NCI-H1105 (cell line): ENCODE measurements at regions not wholly inside any gene's neighbourhood (a gene's known extent, or its start where the extent isn't known, plus 50 kb on each side); places are given as distances from the start of the nearest gene placed in this dataset.

ENCODE experiments used
- DNase-seq: peaks from one replicate; lab custom pipeline; 2025; lab: John Stamatoyannopoulos, UW

DNA sequence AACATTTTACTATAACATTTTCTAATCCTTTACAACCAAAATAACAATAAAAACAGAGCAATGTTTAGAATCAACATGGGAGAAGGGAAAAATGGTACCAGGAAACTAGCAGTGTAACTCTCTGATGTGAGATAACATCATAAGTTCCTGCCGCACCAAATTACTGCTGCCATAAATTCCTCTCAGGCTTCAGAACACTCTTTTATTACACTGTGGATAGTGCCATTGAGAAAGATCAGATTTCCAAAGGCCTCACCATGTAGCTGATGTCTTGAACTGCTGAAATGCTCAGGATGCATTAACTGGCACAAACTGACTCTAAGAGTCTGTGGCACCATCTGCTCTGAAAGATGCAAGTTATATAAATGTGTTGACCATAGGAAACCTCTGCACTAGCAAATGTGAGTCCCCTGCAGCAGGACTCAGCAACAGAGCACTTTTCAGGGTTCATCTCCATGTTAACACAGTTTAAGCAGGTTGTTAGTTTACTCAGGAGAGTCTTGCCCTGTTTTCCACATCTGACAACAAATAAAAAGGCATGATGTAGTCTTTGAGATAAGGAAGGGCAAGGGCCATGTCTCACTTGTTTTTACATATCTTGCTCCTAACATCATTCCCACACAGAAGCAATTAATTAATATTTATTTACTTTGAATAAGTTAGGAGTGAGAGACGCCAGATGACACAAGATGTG is 218.1 kb downstream of the CETN3 start:
- no peak for DNase-seq

DNA sequence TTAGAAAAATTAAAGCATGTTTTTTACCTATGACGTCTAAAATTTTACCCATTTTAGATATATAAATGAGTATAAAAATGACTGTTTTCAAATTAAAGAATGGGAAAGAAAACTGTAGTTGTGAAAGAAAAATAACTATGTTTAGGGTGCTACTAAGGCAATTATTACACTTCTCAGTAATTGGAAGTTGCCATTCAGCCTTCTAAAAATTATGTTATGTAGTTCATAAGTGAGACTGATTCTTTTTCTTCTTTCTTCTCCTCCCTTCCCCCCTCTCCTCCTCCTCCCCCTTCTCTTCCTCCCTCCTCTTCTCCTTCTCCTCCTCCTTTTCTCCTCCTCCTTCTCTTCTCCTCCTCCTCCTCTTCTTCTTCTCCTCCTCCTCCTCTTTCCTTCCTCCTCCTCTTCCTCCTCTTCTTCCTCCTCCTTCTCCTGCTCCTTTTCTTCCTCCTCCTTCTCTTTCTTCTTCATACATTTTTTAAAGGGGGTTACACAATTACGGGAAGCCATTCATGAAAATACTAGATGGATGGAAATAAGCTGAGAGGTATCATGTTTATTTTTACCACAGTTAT is 223.6 kb downstream of the CETN3 start:
- DNase-seq, result no peak

DNA sequence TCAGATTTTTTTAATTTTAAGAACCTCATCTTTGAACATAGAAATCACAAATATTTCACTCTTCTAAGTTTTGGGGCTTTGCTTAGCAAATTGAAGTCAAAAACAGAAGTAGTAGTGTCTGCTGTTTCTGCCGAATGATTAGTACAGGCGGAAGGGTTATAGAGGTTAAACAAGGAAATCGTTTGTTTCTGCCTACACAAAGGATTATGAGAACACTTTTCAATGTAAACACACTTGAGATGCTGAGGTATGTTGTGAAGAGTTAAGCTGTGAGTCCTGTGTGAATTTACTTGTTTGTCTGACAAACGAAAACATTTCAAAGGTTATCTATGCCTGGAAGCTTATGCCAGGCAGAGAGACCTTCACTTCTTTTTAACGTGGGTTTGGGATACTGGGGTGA is 224.8 kb downstream of the CETN3 start:
- DNase-seq, result no peak

DNA sequence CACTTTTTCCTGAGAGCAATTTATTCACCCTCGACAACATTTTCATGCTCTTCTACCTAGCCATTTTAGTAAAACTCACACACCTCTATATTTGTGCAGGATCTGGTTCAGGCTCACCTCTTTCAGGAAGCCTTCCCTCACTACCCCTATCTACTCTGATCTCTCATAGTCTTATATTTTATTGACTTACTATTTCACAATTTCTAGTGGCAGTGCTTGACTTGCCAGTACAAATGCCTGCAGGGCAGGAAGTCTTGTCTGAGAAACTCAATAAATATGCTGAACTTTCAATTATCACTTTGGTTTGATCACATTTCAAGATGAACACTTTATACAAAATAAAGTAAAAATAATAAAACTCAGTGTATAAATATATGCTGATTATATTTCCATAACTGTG is 226.8 kb downstream of the CETN3 start:
- no peak for DNase-seq

DNA sequence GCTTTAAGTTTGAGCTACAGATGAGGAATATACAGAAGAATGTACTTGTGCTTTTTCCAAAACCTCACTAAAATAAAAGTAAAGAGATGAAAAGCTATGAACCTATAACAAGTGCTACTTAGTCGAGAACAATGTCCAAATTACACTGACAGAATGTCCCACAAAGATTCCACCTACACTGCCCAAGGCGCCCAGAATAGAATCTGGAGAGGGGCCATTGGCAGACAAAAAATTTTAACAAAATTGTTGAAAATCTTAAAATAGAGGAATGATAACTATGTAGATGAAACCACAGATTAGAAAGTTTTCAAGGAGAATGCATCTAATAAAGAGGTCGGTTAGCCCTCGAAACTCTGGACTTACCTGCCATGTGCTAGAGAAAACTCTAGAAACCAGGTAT is 235.3 kb downstream of the CETN3 start:
- no peak for DNase-seq

DNA sequence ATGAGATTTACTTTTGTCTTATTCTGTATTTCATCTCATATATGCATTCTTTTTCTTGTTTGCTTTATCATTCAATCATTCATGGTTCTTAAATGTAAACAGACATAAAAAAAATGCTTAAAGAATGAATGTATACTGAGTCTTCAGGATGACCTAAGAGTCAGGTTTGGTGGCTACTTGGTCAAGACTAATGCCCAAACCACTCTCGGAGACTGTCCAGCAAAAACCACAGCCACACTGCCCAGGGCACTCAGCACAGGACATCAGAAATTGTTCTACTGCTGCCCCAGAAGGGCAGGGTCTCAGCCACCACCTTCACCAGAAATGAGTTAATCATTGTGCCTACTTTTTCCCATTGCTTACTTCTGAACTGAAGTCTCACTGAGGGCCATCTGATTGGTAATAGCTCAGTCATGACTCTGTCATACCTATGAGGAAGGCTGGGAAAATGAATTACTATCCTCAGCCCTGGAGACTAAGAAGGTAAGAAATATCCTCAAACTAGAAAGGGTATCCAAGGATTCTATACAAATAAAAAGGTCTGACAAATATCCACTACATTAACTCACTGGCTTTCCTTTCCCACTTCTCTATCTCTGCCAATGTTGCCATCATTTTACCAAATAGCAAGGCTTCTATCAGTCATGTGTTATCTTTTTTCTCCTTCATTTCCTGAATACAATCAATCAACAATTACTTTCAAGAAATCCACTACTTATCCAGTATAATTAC is 236.1 kb downstream of the CETN3 start:
- no peak for DNase-seq

DNA sequence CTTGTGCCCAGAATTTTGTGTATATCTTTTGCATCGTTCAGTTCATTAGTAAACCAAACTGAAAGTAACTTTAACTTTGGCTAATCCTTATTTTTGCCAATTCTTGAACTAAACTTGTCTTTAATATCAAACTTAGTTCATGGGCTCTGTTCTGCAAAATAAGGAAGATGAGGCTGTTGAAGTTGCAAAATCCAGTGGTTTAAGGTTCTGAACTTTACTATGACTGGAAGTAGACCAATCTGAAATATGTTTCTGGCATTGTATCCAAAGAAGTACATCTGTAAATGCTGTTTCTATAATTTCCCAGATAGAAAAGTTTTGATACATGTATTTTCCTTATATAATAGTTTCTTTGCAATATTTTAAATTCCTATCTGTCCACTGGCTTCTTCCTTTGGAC is 238.1 kb downstream of the CETN3 start:
- no peak for DNase-seq

DNA sequence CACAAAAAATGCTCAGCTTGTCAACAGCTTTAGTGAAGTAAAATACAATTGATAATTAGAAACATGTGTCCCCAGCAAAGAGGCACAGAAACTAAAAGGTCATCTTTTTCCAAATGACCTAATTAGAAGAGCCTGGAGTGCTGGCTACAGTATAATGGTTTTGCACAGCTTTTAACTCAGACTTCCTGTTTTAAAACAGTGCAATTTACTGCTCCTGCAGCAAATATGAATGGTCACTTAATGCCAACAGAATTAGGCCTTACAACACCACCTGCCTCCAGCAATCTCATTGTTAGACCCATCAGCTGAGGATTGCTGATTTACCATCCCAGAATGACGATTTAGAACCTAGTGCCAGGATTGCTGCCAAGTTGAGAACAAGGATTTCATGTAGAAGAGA is 239.3 kb downstream of the CETN3 start:
- DNase-seq, result peak; percentile 68

DNA sequence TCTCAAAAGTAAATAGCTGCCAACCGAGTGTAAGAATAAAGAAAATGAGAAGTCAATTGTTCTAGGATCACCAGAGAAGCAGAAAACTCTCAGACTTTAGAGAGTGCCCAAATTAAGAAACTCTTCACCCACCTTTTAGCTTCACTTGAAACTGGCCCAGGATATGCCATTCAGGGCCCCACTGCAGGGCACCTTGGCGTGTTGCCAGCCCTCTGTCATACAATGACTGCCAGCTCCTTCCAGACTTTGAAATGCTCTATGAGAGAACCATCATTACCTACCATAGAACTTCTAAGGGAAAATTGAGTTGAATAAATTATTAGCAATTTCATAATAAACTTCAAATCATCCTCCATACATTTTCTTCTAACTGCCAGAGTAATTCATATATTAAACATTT is 240.5 kb downstream of the CETN3 start:
- DNase-seq, result peak; percentile 29

DNA sequence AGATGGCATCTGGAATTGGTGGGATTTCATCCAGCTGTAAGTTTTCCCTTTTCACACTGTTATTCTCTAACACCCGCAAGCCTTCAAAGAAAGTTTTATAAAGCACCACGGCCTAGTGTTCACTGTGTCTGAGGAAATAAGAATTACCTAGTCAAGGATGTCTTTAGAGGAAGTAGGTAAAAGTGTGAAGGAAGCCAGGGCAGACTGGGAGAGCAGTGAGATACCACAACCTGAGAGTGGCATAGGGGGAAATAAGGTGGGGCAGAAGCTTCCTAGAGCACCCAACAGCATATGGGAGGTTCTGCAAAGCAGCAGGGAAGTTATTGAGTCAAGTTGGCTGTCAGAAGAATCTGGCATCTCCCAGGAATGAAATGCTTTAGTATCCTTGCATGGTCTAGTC is 241.2 kb downstream of the CETN3 start:
- no peak for DNase-seq

DNA sequence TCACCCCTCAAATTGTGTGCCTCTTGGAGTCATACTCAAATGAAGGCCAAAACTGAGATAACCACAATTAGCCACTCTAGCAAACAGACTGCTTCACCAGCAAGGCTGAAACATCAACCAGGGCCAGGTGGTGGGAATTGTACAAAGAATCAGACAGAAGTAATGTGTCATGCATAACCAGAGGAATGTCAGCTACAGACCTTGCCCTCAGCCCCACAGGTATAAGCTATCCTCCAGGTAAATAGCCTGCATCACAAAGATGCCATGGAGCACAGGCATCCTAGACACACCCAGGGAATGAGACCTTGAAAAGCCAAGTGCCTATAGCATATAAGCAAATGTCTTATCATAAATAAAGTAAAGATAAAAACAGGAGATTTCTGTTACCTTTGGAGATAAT is 242.7 kb downstream of the CETN3 start:
- DNase-seq, result no peak

DNA sequence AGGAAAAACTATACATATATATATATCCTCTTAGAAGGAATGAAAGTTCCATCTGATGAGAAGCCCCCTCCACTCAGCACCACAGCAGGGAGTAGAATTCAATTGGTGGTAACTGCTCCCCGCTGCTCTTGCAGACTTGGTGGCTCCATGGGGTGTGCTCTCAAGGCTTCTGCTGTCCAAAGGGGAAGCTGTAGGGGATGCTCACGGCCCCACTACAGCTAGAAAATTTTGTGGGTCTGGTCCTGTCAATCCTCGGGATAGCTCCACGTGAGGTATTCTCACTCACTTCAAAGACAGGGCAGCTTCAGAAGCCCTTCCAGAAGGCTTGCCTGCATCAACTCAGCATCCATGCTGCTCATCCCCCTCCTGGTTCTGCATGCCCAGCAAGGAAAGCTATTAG is 247.2 kb downstream of the CETN3 start:
- no peak for DNase-seq

DNA sequence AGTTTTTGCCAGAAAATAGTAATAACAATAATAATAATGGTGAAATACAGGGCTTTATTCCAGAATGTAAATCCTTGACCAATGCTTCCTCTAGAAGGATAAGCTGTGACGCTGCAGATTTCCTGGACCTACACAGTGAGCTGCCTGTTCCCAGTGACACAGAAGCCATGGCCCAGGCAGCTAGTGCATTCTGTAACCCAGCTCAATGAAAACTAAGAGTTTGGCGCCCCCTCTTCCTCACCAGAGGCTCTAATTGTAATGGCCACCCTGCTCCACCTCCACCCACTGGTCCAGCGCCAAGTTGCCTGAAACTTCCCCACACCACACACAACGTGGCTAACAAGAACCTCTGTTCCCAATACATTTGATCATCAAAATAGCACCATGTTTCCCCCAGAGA is 248.1 kb downstream of the CETN3 start:
- no peak for DNase-seq

DNA sequence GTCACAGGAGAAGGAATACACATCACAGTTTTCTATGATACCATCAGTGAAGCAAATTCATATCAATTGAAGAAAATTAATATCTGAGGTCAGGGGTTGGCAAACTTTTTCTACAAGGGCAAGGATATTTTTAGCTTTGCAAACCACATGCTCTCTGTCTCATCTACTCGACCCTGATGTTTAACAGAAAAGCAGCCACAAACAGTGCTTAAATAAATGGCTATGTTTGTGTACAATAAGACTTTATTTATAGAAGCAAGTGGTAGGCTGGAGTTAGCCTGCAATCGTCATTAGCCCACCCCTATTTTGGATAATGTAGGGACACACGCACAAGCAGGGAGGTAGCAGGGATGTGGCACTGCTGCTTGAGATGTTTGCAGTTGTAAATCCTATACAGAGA is 251.4 kb downstream of the CETN3 start:
- no peak for DNase-seq

DNA sequence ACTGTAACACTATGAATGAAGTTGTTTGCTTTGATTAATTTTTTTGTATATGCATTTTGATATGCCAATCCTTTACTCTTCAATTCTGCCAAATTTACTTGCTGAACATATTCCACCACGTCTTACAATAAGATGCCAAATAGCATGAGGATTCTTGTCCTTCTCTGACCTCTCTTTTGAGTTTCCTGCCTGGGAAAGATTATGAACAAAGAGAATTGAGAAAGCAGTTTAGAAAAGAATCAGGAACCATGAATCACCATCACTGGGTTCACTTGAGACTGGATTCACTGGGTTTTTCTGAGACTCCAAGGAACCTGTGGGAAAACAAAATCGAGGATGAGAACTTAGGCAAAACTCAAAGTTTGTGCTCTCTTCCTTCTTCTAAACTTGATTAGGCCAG is 256.5 kb downstream of the CETN3 start:
- DNase-seq, result no peak

DNA sequence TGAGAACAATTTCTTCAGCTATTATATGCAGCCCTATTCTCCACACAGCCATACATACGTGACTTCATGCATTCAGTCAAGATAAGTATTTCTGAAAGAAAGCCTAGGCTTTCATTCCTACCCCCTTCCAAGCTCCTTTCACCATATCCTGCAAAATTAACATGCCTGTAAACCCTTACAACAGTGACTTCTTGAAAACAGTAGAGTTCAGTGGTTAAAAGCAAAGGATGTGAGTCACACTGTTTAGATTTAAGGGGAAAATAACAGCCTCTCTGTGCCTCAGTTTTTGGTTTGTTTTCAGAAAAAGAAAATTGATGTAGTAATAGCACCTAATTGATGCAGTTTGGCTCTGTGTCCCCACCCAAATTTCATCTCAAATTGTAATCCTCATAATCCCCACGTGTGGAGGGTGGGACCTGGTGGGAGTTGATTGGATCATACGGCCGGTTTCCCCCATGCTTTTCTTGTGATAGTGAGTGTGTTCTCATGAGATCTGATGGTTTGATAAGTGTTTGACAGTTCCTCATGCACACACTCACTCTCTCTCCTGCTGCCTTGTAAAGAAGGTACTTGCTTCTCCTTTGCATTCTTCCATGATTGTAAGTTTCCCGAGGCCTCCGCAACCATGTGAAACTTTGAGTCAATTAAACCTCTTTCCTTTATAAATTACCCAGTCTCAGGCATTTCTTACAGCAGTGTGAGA is 264.8 kb downstream of the CETN3 start:
- no peak for DNase-seq

DNA sequence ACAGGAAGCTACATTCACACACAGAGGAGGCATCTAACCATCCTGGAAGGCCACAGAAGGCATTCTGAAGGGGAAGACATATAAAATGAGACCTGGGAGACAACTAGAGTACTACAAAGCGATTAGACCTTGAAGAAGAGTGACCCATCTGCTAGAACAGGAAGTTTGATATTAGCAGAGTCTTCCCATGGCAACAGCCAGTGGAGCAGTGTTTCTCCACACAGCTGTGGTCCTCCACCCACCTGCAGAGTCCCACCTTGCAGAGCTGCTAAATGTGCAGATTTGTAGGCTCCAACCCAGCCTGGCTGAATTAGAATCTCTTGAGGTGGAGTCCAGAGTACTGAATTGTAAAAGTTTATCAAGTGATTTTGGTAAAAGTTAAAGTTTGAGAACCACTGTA is 267.0 kb downstream of the CETN3 start:
- DNase-seq, result no peak

DNA sequence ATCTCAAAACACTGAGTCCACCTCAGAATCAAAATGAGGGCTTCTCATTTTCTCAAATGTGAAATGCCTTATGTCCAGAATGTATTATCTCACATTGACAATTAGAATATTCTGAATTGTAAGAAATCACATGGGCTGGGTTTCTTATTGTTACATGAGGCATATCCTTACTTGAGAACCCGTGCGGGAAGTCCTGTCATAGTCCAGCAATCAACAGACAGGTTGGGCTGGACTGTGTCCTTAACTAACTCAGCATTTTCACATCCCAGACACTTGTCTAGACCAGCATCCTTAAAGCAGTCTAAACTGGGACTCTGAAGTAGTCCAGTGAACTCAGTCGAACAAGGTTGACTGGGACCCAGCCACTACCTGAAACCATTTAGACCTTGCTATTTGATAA is 267.6 kb downstream of the CETN3 start:
- no peak for DNase-seq

DNA sequence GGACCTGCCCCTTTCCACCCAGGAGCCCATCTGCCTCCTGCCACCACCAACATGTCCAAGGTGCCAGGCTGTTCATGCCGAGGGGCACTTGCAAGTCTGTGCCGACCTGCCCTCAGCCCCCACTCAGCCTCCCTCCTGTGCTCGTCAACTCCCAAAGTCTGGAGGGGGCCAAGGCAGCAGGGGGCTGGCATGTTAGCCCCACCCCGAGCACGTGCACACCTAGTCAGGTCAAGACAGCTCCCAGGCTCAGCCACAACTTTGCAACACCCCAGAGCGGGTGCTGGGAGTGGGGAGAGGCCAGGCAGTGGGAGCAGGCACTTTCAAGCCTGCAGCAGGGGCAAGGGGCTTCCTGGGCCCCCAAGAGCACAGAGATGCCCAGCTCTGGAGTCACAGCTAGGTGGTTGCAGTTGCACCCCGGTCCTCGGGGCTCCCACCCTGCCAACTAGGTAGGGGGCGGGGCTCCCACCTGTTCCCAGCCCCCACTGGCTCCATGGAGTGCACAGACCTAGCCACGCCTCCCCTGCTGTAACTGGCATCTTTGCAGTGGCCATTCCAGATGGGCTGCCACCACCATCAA is 272.5 kb downstream of the CETN3 start:
- DNase-seq, result no peak

DNA sequence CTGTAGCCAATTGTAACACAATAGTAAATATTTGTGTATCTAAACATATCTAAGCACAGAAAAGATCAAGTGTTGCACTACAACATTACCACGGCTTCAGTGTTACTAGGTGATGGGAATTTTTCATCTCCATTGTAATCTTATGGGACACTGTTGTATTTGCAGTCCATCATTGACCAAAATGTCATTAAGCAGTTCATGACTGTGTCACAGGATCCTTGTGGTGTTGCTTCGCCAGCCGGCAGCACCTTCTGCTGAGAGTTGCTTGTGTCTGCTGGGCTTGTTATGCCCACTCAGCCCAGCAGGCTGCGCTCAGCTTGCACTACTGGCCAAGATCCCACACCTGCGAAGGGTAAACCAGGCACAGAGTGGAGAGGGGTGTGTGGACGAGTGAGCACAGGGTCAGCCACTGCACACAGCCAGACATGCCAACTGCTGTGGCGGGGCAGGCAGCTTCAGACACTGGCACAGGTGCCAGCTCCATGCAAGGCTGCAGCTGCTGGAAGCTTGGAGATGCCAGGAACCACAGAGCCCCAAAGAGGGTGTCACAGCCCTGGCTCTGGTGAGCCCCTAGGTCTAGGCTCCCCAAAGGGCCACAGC is 273.7 kb downstream of the CETN3 start:
- DNase-seq, result no peak

DNA sequence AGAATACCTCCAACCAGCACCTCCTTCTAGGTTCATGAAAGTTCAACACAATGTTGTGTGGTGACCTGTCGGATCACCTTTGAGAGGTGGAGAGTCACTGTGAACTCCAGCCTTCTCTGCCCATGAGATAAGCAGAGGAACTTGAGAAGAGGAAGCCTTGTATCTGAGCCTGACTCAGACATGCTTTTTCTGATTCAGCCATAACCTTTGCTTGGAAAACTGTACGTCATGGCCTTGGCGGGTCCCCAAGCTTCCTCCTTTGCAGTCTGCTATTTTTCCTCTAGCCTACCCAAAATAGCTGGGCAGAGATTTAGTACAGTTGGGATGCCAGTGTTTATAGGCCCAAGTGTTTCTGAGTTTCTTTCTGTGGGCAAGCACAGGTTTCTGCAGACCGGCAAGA is 274.7 kb downstream of the CETN3 start:
- DNase-seq, result no peak

DNA sequence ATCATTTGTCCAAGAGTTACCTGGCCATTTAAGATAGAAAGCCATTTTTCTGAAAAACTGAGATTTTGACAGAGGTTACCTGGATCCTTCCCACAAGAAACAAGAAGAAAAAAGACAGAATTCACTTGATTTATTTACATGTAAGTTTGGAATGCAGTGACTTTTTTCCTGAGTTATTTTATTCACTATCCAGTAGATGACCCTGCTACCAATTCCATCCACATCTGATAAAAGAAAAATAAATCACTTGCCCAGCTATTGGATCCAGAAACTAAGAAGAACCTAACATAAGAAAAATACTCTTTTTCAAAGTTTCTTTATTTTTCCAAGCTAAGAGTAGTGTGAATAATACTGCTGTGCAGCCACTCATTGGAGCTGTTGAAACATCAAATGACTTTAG is 275.2 kb downstream of the CETN3 start:
- DNase-seq, result no peak
